ENCODE measurements at regions not wholly inside any gene's neighbourhood (a gene's known extent, or its start where the extent isn't known, plus 50 kb on each side); places are given as distances from the start of the nearest gene placed in this dataset.

GRCh38 chr4:111652236-111652635, 493.0 kb upstream of the FAM241A start:
- DNase-seq (ENCODE audit: low read depth, low spot score), result no peak

GRCh38 chr4:111652986-111653385, 492.3 kb upstream of the FAM241A start:
- DNase-seq (ENCODE audit: low read depth, low spot score), result no peak

GRCh38 chr4:111662496-111662895, 482.8 kb upstream of the FAM241A start:
- DNase-seq (ENCODE audit: low read depth, low spot score), result no peak

DNA sequence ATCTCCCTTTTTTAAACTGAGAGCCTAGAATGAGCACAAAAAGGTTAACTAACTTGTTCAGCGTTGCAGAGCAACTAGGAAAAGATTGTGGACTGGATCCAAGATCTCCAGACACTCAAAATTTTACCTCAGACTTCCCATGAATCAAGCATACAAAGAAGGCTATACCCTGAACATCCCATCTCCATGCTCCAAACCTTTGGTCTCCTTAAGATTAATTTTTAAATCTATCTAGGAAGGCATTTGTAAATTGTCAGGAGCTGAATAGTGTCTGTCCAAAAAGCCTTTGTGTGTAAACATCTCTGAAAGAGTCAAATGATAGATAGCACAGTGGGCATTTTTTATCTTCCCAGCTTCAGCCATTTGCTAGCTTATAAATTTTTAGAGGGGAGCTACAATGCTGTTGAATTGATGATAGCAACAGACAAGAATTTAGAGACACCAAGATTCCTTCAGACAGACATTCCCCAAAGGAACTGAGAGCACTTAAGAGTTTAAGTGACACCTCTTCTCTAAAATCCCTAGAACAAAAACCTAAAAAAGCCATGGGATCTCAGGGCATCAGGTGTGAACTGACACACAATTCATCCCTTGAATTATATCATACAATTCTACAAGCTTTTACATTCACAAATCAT, 480.8 kb upstream of the FAM241A start:
- DNase-seq (ENCODE audit: low read depth, low spot score), result no peak

DNA sequence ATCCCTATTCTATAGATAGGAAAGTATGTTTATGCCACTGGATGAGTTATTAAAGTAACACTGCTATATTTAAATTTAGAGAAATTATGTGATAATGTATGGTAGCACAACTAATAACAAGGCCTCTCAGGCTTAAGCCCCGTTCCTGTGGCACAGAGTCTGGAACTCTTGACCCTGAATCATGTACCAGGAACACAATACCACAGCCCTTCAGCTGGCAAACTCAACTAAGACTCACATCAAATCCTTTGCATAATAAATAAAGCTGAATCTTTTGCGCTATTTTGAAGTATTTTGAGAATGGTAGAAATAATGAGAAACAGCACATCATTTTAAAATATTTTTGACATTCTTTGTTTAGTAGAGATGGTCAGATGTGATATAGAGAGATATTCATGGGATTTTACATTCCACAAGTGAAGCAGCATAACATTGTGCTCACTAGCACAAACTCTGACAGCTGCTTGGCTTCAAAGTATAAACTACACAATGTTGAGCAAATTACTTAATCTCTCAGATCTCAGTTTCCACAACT, 478.4 kb upstream of the FAM241A start:
- no peak for DNase-seq (ENCODE audit: low read depth, low spot score)

DNA sequence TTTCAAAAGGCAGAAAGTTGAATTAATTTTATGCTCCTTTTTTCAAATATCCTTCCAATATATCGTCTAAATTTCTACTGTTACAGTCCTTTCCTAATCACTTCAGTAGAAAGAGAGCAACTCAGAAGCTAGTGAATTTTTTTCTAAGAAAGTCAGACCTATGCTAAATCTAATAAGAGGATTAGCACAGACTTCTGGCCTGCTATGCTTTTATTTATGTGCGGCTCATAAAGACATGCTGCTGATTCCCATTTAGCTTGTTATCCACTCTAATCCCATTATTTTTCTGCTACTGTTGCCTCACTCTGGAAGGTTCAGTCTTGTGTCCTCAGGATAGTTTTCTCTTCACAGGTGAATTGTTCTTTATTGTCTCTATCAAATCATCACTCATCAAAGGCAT, 473.5 kb upstream of the FAM241A start:
- no peak for DNase-seq (ENCODE audit: low read depth, low spot score)

GRCh38 chr4:111675746-111676145, 469.5 kb upstream of the FAM241A start:
- DNase-seq (ENCODE audit: low read depth, low spot score), result no peak

DNA sequence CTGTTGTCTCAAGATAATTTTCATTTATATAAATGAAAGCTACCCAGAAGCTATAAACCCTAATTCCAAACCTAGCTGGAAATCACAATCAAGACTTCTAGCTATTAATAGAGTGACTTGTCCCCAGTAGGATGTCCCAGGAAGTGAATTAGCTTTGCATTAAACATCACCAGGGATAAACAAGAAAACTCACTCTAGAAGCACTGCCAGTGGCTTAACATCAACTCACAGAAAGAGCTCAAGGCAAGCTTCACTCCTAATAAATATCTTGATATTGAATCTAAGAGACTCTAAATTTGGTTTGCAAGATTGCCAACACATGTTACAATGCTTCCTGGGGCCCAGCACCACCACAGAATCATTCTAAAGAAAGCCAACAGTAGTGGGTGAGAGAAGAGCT, 468.7 kb upstream of the FAM241A start:
- no peak for DNase-seq (ENCODE audit: low read depth, low spot score)

GRCh38 chr4:111678479-111678878, 466.8 kb upstream of the FAM241A start:
- DNase-seq (ENCODE audit: low read depth, low spot score), result no peak

- no peak for DNase-seq (ENCODE audit: low read depth, low spot score)
Observed at GRCh38 chr4:111678908-111679307, 466.3 kb upstream of the FAM241A start.

GRCh38 chr4:111681270-111681669, 464.0 kb upstream of the FAM241A start:
- no peak for DNase-seq (ENCODE audit: low read depth, low spot score)

DNA sequence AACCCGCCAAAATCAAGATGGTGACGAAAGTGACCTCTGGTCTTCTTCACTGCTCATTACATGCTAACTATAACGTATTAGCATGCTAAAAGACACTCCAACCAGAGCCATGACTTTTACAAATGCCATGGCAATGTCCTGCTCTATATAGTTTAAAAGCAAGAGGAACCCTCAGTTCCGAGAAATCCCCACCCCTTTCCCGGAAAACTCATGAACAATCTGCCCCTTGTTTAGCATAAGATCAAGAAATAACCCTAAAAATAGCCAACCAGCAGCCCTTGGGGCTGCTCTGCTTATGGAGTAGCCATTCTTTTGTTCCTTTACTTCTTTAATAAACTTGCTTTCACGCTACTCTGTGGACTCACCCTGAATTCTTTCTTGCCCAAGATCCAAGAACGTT, 463.5 kb upstream of the FAM241A start:
- no peak for DNase-seq (ENCODE audit: low read depth, low spot score)

GRCh38 chr4:111685205-111685604, 460.0 kb upstream of the FAM241A start:
- no peak for DNase-seq (ENCODE audit: low read depth, low spot score)

DNA sequence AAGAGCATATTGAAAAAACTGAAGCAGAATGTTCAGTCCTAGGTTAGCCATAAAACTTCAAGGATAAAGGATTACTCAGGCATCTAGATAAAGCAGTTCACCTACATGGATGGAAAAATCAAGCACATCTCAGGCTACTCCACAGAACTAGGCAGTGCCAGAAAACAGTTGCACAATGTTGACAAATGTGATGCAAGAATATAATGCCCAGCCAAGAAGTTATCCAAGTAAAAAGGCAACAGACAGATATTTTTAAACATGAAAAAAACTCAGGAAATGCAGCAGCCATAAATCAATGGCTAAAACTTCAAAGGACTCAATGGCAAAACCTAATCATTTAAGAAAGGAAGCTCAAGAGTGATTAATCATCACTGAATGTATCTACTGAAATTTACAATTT, 456.0 kb upstream of the FAM241A start:
- DNase-seq (ENCODE audit: low read depth, low spot score), result no peak

GRCh38 chr4:111689731-111690130, 455.5 kb upstream of the FAM241A start:
- no peak for DNase-seq (ENCODE audit: low read depth, low spot score)

GRCh38 chr4:111693758-111694157, 451.5 kb upstream of the FAM241A start:
- no peak for DNase-seq (ENCODE audit: low read depth, low spot score)

DNA sequence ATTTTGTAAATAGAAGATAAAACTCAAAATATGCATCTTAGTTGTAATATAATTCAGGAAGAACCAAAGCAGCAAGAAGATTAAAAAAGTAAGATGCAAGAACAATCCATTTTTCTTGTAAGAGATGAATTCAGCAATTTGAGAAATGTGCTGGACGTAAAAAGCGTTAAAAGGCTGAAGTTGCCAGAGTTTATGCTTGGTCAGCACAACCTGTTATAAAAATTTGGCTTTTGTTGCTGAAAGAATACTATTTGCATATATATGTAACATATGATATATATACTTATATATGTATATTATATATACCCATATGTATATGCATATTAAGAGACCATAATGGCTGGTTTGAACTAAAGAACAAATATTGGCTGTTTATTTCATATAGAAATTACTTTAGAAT, 449.6 kb upstream of the FAM241A start:
- no peak for DNase-seq (ENCODE audit: low read depth, low spot score)

GRCh38 chr4:111696505-111696904, 448.7 kb upstream of the FAM241A start:
- no peak for DNase-seq (ENCODE audit: low read depth, low spot score)

- no peak for DNase-seq (ENCODE audit: low read depth, low spot score)
Observed at GRCh38 chr4:111697176-111697942, 447.9 kb upstream of the FAM241A start.

GRCh38 chr4:111698361-111698760, 446.9 kb upstream of the FAM241A start:
- DNase-seq (ENCODE audit: low read depth, low spot score), result no peak

- no peak for DNase-seq (ENCODE audit: low read depth, low spot score)
Observed at GRCh38 chr4:111699165-111699564, 446.1 kb upstream of the FAM241A start.

- no peak for DNase-seq (ENCODE audit: low read depth, low spot score)
Observed at GRCh38 chr4:111701102-111701501, 444.2 kb upstream of the FAM241A start.

- DNase-seq (ENCODE audit: low read depth, low spot score), result no peak
Observed at GRCh38 chr4:111707491-111707890, 437.8 kb upstream of the FAM241A start.
